IMR-90 (cell line): ENCODE measurements at regions not wholly inside any gene's neighbourhood (a gene's known extent, or its start where the extent isn't known, plus 50 kb on each side); places are given as distances from the start of the nearest gene placed in this dataset.

Source experiments
- CTCF ChIP-seq: conservative IDR thresholded peaks from 2 replicates; pipeline ENCODE4 v1.5.1; 2012; ENCODE audit warnings: mild to moderate bottlenecking, low read depth, low read length, improper control_type of control experiment
- POLR2A ChIP-seq: IDR thresholded peaks from 2 replicates; pipeline ENCODE4 v1.6.1; 2012; ENCODE audit warnings: mild to moderate bottlenecking, low read depth, low read length
- RAD21 ChIP-seq: IDR thresholded peaks from 2 replicates; pipeline ENCODE4 v1.6.1; 2012; ENCODE audit warnings: low read length, improper control_type of control experiment
- RCOR1 ChIP-seq: IDR thresholded peaks from 2 replicates; pipeline ENCODE4 v1.6.1; 2012; ENCODE audit warnings: mild to moderate bottlenecking, low read length, improper control_type of control experiment; ENCODE audit not compliant: insufficient replicate concordance
- TF ChIP-seq, protein P1 (sequence below): fragments of 150-350 bp; IDR thresholded peaks from 2 replicates; pipeline ENCODE4 v1.6.1; 2017; ENCODE audit warnings: mild to moderate bottlenecking, antibody characterized with exemption, low read length, low read depth
- TF ChIP-seq, protein P2 (sequence below): fragments of 150-350 bp; IDR thresholded peaks from 2 replicates; pipeline ENCODE4 v1.6.1; 2016; ENCODE audit warnings: low read depth, mild to moderate bottlenecking, low read length, moderate library complexity, borderline replicate concordance

DNA sequence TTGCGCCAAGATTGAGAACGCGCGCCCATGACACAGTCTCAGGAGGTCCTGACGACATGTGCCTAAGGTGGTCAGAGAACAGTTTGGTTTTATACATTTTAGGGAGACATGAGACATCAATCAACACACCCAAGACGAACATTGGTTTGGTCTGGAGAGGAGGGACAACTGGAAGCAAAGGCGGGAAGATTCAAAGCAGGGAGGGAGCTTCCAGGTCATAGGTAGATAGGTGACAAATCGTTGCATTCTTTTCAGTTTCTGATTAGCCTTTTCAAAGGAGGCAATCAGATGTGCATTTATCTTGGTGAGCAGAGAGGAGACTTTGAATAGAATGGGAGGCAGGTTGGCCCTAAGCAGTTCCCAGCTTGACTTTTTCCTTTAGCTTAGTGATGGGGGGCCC is 828.4 kb upstream of the DPPA4 start:
- TF ChIP-seq CTCF, result no peak
- TF ChIP-seq, protein P1, sequence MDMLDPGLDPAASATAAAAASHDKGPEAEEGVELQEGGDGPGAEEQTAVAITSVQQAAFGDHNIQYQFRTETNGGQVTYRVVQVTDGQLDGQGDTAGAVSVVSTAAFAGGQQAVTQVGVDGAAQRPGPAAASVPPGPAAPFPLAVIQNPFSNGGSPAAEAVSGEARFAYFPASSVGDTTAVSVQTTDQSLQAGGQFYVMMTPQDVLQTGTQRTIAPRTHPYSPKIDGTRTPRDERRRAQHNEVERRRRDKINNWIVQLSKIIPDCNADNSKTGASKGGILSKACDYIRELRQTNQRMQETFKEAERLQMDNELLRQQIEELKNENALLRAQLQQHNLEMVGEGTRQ, result no peak
- no peak for TF ChIP-seq POLR2A
- TF ChIP-seq RAD21, result no peak
- TF ChIP-seq, protein P2, sequence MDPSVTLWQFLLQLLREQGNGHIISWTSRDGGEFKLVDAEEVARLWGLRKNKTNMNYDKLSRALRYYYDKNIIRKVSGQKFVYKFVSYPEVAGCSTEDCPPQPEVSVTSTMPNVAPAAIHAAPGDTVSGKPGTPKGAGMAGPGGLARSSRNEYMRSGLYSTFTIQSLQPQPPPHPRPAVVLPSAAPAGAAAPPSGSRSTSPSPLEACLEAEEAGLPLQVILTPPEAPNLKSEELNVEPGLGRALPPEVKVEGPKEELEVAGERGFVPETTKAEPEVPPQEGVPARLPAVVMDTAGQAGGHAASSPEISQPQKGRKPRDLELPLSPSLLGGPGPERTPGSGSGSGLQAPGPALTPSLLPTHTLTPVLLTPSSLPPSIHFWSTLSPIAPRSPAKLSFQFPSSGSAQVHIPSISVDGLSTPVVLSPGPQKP, result no peak
- TF ChIP-seq RCOR1, result no peak
